K562 (cell line): ENCODE measurements at regions not wholly inside any gene's neighbourhood (a gene's known extent, or its start where the extent isn't known, plus 50 kb on each side); places are given as distances from the start of the nearest gene placed in this dataset.

ENCODE experiments used
- ATAC-seq: fragments of 200-7000 bp; cut with Tn5 transposase; 3 replicates; pipeline ENCODE4 v1.9.1; 2020; ENCODE audit warnings: moderate library complexity
- BruUV-seq: library from RNA; stranded (reverse); fragments of 400-500 nt; replicated peaks from 2 replicates; lab custom pipeline; 2021; lab: Mats Ljungman, UMichigan
- CTCF ChIA-PET: fragments of 300-600 bp; formaldehyde crosslinking; extraction: SDS; loops from one replicate; lab custom pipeline; 2021; ENCODE audit warnings: low intra/inter-chr PET ratio; lab: Yijun Ruan, JAX
- POLR2A ChIA-PET: fragments of 300-600, 350-650 bp; sonication (Branson Sonifier 250); formaldehyde crosslinking; extraction: SDS; loops from one replicate; lab custom pipeline; 2021; ENCODE audit warnings: antibody characterized with exemption, inconsistent platforms; lab: Yijun Ruan, JAX
- DNase-seq, 4 experiments: peaks; one replicate each; pipeline versions ENCODE4 v3.0.0 to v3.0.0-alpha.2; 2011 to 2018; ENCODE audit warnings: low spot score in 3 of 4, mixed read lengths in 3 of 4; ENCODE audit errors: extremely low read depth in 1 of 4
- FAIRE-seq: peaks from 2 replicates; lab custom pipeline; 2011; peaks lifted over from hg19 to GRCh38; lab: Jason Lieb, UNC
- H2AFZ ChIP-seq: 2 replicates; pipeline ENCODE4 v1.6.0; 2011; ENCODE audit warnings: low read depth, low read length, control low read depth, inconsistent platforms
- H3K27ac ChIP-seq: fragments of 200-600 bp; 3 replicates; pipeline ENCODE4 v1.8.0; 2011; ENCODE audit warnings: low read depth, mild to moderate bottlenecking, control low read depth, inconsistent platforms, low read length, moderate library complexity, mixed read lengths; ENCODE audit errors: extremely low read depth
- H3K27me3 ChIP-seq, 2 experiments: fragments of 300-600 bp in 1 of 2; 2 replicates in 1 of 2; 3 replicates in 1 of 2; pipeline versions ENCODE4 v1.6.0 to v1.8.0; 2011; ENCODE audit warnings: inconsistent platforms in 2 of 2, low read length in 2 of 2, mild to moderate bottlenecking in 1 of 2, mixed read lengths in 1 of 2, moderate library complexity in 1 of 2; ENCODE audit not compliant: control insufficient read depth in 2 of 2, insufficient read depth in 2 of 2
- H3K36me3 ChIP-seq: fragments of 300-600 bp; 3 replicates; pipeline ENCODE4 v1.8.0; 2011; ENCODE audit warnings: mild to moderate bottlenecking, low read length, inconsistent platforms; ENCODE audit not compliant: control insufficient read depth, insufficient read depth
- H3K4me1 ChIP-seq, 2 experiments: fragments of 200-600 bp in 1 of 2; replicated peaks in 1 of 2; 2 replicates in 1 of 2; 3 replicates in 1 of 2; pipeline versions ENCODE4 v1.5.1 to v1.8.0; 2011; ENCODE audit warnings: inconsistent platforms in 2 of 2, low read length in 2 of 2, mild to moderate bottlenecking in 1 of 2, mixed read lengths in 1 of 2, moderate library complexity in 1 of 2; ENCODE audit not compliant: control insufficient read depth in 2 of 2, insufficient read depth in 2 of 2
- H3K4me2 ChIP-seq: 2 replicates; pipeline ENCODE4 v1.6.1; 2011; ENCODE audit warnings: low read length, control low read depth, inconsistent platforms, mixed read lengths; ENCODE audit not compliant: insufficient read depth
- H3K4me3 ChIP-seq: fragments of 200-600 bp; sonication (generic), shearing (Covaris generic); 2 replicates; pipeline ENCODE4 v1.5.1; 2016; ENCODE audit warnings: control low read depth, inconsistent platforms
- H3K79me2 ChIP-seq: fragments of 200-600 bp; 3 replicates; pipeline ENCODE4 v1.8.0; 2011; ENCODE audit warnings: low read length, inconsistent platforms; ENCODE audit not compliant: control insufficient read depth, insufficient read depth
- H3K9ac ChIP-seq, 2 experiments: 2 replicates each; pipeline versions ENCODE4 v1.6.0 to v1.6.1; 2011; ENCODE audit warnings: low read depth in 2 of 2, low read length in 2 of 2, control low read depth in 1 of 2, inconsistent platforms in 1 of 2, mild to moderate bottlenecking in 1 of 2, mixed read lengths in 1 of 2; ENCODE audit not compliant: insufficient read depth in 1 of 2
- H3K9me1 ChIP-seq: one replicate; pipeline ENCODE4 v1.6.0; 2011; ENCODE audit warnings: inconsistent platforms, mild to moderate bottlenecking, low read length, moderate library complexity; ENCODE audit not compliant: control insufficient read depth, insufficient read depth
- H3K9me3 ChIP-seq: replicated peaks from 2 replicates; pipeline ENCODE4 v1.5.1; 2011; ENCODE audit warnings: low read depth, low read length, inconsistent platforms; ENCODE audit not compliant: control insufficient read depth, insufficient read depth
- H4K20me1 ChIP-seq: replicated peaks from 2 replicates; pipeline ENCODE4 v1.6.1; 2011; ENCODE audit warnings: low read length, inconsistent platforms, mixed read lengths; ENCODE audit not compliant: control insufficient read depth, insufficient read depth
- ETS2 ChIP-seq: IDR thresholded peaks from 2 replicates; pipeline ENCODE4 v1.6.1; 2016; ENCODE audit warnings: borderline replicate concordance, missing genetic modification characterization, mild to moderate bottlenecking, moderate library complexity, missing compliant biosample characterization; ENCODE audit not compliant: poor library complexity, severe bottlenecking
- GATA2 ChIP-seq: sonication (generic); formaldehyde crosslinking; IDR thresholded peaks from 2 replicates; pipeline ENCODE4 v1.4.0; 2020; ENCODE audit warnings: mild to moderate bottlenecking, missing genetic modification reagents
- LCOR ChIP-seq: sonication (generic); formaldehyde crosslinking; IDR thresholded peaks from 2 replicates; pipeline ENCODE4 v1.8.0; 2022; ENCODE audit warnings: mild to moderate bottlenecking, missing genetic modification reagents
- NFXL1 ChIP-seq: fragments of 450-650 bp; formaldehyde crosslinking; IDR thresholded peaks from 2 replicates; pipeline ENCODE4 v1.4.0; 2021; ENCODE audit warnings: mild to moderate bottlenecking
- ZNF586 ChIP-seq: fragments of 450-650 bp; formaldehyde crosslinking; conservative IDR thresholded peaks from 2 replicates; pipeline ENCODE4 v1.4.0; 2020; ENCODE audit warnings: mild to moderate bottlenecking, moderate library complexity
- in situ Hi-C: fragments of 300-500 bp; cut with MboI; formaldehyde crosslinking; loops from 4 replicates; pipeline ENCODE4 v1.15.0; 2018; ENCODE audit warnings: inconsistent platforms, mixed read lengths
- intact Hi-C: fragments of 100-400 bp; cut with micrococcal nuclease; formaldehyde crosslinking; loops from 2 replicates; pipeline ENCODE4 v1.14.2; 2022
- TF ChIP-seq, protein P1 (sequence below): fragments of 250-450 bp; sonication (Bioruptor Pico); IDR thresholded peaks from 2 replicates; pipeline ENCODE4 v1.5.0; 2021
- TF ChIP-seq, protein P2 (sequence below): fragments of 450-650 bp; IDR thresholded peaks from 2 replicates; pipeline ENCODE4 v1.7.1; 2018; ENCODE audit warnings: mild to moderate bottlenecking, low read depth; ENCODE audit not compliant: partially characterized antibody
- TF ChIP-seq, protein P3 (sequence below): fragments of 450-650 bp; IDR thresholded peaks from 2 replicates; pipeline ENCODE4 v1.6.1; 2016; ENCODE audit warnings: antibody characterized with exemption

DNA sequence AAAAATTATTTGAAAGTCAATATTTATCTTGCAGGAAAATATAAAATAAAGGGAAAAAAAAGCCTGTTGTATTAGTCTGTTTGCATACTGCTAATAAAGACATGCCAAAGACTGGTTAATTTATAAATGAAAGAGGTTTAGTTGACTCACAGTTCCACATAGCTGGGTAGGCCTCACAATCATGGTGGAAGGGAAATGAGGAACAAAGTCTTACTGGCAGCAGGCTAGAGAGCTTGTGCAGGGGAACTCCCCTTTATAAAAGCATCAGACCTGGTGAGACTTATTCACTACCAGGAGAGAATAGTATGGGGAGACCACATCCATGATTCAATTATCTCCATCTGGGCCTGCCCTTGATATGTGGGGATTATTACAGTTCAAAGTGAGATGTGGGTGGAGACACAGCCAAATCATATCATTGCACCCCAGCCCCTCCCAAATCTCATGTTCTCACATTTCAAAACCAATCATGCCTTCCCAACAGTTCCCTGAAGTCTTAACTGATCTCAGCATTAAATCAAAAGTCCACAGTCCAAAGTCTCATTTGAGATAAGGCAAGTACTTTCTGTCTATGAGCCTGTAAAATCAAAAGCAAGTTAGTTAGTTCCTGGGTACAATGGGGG lies 1416.5 kb upstream of the SPRY2 start:
- DNase-seq, result no peak
- no peaks in the 10 kb centered on the region for H3K36me3 ChIP-seq
- TF ChIP-seq ETS2 (tag), result no peak
- TF ChIP-seq LCOR (CRISPR knock-in tag), result no peak
- no peak for TF ChIP-seq GATA2 (CRISPR knock-in tag)
- TF ChIP-seq, protein P1, sequence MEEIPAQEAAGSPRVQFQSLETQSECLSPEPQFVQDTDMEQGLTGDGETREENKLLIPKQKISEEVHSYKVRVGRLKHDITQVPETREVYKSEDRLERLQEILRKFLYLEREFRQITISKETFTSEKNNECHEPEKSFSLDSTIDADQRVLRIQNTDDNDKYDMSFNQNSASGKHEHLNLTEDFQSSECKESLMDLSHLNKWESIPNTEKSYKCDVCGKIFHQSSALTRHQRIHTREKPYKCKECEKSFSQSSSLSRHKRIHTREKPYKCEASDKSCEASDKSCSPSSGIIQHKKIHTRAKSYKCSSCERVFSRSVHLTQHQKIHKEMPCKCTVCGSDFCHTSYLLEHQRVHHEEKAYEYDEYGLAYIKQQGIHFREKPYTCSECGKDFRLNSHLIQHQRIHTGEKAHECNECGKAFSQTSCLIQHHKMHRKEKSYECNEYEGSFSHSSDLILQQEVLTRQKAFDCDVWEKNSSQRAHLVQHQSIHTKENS, result no peak
- TF ChIP-seq NFXL1 (CRISPR knock-in tag), result no peak
- TF ChIP-seq, protein P2, sequence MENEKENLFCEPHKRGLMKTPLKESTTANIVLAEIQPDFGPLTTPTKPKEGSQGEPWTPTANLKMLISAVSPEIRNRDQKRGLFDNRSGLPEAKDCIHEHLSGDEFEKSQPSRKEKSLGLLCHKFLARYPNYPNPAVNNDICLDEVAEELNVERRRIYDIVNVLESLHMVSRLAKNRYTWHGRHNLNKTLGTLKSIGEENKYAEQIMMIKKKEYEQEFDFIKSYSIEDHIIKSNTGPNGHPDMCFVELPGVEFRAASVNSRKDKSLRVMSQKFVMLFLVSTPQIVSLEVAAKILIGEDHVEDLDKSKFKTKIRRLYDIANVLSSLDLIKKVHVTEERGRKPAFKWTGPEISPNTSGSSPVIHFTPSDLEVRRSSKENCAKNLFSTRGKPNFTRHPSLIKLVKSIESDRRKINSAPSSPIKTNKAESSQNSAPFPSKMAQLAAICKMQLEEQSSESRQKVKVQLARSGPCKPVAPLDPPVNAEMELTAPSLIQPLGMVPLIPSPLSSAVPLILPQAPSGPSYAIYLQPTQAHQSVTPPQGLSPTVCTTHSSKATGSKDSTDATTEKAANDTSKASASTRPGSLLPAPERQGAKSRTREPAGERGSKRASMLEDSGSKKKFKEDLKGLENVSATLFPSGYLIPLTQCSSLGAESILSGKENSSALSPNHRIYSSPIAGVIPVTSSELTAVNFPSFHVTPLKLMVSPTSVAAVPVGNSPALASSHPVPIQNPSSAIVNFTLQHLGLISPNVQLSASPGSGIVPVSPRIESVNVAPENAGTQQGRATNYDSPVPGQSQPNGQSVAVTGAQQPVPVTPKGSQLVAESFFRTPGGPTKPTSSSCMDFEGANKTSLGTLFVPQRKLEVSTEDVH, result no peak
- TF ChIP-seq ZNF586 (CRISPR knock-in tag), result no peak
- TF ChIP-seq, protein P3, sequence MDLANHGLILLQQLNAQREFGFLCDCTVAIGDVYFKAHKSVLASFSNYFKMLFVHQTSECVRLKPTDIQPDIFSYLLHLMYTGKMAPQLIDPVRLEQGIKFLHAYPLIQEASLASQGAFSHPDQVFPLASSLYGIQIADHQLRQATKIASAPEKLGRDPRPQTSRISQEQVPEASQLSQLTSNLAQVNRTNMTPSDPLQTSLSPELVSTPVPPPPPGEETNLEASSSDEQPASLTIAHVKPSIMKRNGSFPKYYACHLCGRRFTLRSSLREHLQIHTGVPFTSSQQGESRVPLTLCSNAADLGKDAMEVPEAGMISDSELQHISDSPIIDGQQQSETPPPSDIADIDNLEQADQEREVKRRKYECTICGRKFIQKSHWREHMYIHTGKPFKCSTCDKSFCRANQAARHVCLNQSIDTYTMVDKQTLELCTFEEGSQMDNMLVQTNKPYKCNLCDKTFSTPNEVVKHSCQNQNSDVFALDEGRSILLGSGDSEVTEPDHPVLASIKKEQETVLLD, result no peak
- TF ChIP-seq, all 486 proteins: peak for 0
- in situ Hi-C loops (no loop called here), intact Hi-C loops (no loop called here)
- H2AFZ ChIP-seq, result no peak overlapping the region
- CTCF ChIA-PET, result no interaction called here
- no peak overlapping the region for H3K4me2 ChIP-seq
- no peaks in the 10 kb centered on the region for H3K4me1 ChIP-seq
- no peak for ATAC-seq
- H3K9ac ChIP-seq, result no peak overlapping the region
- H3K9me3 ChIP-seq, result no peaks in the 10 kb centered on the region
- H3K9me1 ChIP-seq, result no peaks in the 10 kb centered on the region
- no peaks in the 10 kb centered on the region for H3K79me2 ChIP-seq
- H4K20me1 ChIP-seq, result no peaks in the 10 kb centered on the region
- no peak for FAIRE-seq
- H3K27ac ChIP-seq, result no peak overlapping the region
- no peak overlapping the region for H3K4me3 ChIP-seq
- POLR2A ChIA-PET, result no interaction called here
- no TSS peak for BruUV-seq
- no peaks in the 10 kb centered on the region for H3K27me3 ChIP-seq
